ENCODE measurements at regions not wholly inside any gene's neighbourhood (a gene's known extent, or its start where the extent isn't known, plus 50 kb on each side); places are given as distances from the start of the nearest gene placed in this dataset.
"Not testable (repeated sequence)": the region's sequence is repeated elsewhere in the genome, so short reads cannot be mapped to it uniquely, and the experiment has no call there.

DNA sequence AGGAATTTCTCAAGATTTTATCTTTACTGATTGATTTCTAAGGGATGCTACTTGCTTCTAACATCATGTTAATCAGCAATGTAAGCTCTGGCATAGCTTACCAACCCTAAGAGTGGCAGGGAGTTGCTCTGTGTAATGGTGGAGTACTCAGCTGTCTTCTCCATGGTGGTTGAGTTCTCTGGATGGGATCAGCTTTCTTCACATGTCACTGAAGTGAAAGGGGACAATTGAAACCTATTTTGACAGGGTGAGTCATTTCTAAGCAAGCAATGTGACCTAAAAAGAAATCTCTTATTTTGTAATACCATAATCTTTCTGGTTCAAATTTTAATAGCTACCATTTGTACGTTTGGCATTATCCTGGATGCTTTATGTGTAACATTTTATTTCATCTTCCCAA is 430.4 kb downstream of the GJA1 start:
- ATAC-seq (no peak), DNase-seq (ENCODE audit: missing footprints) (no peak)
- intact Hi-C loops (cut with DNase I): no loop called here

DNA sequence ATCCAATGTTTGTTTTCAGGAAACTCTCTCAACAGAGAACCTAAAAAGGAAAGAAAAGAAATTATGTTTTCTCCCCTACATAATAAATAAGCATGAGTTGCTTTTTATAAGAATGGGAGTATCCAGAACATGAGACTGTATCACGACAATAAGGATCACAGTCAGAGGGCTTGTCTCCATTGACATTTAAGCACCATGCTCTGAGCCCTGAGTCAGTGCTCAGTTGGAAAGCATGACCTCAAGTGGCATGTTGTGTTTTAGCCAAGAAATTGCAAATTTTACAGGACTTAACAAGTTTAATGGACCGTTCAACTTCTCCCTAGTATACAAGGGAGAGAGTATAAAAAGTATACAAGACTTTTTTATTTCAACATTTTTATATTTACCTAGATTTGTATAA is 431.6 kb downstream of the GJA1 start:
- DNase-seq (ENCODE audit: missing footprints) (no peak), ATAC-seq (no peak)
- intact Hi-C loops (cut with DNase I): no loop called here

- ATAC-seq (no peak), DNase-seq (ENCODE audit: missing footprints) (no peak)
- intact Hi-C loops (cut with DNase I): no loop called here
Measured at GRCh38 chr6:121868206-121868605, 432.8 kb downstream of the GJA1 start.

DNA sequence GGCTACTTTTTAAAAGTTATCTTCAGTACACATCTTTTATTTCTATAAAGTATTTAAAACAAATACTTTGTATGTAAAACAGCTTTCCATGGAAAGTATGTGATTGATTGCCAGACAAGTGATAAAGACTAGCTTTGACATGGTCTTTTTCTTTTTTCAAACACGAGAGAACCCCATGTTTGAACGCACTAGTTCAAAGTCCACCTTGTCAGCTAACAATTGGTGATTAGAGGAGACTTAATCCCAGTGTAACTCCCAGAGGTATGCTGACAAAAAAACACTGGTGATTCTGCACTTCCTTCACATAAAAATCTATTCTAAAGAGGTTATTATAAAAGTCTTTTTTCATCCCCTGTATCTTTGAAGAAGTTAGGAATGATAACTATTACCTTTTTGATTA is 438.1 kb downstream of the GJA1 start:
- no peak for DNase-seq (ENCODE audit: missing footprints)

GRCh38 chr6:121876721-121877120 is 441.3 kb downstream of the GJA1 start:
- intact Hi-C loops (cut with DNase I): no loop called here
- ATAC-seq (no peak), DNase-seq (ENCODE audit: missing footprints) (no peak)

More for the DNA sequence above, 438.1 kb downstream of the GJA1 start:
- ATAC-seq: no peak
- intact Hi-C loops (cut with DNase I): no loop called here

GRCh38 chr6:121879149-121879548 is 443.7 kb downstream of the GJA1 start:
- intact Hi-C loops (cut with DNase I): no loop called here
- DNase-seq (ENCODE audit: missing footprints) (no peak), ATAC-seq (no peak)

- ATAC-seq (no peak), DNase-seq (ENCODE audit: missing footprints) (no peak)
- intact Hi-C loops (cut with DNase I): no loop called here
Measured at GRCh38 chr6:121880831-121881230, 445.4 kb downstream of the GJA1 start.

- no peak for ATAC-seq
- intact Hi-C loops (cut with DNase I): no loop called here
- no peak for DNase-seq (ENCODE audit: missing footprints)
Measured at GRCh38 chr6:121881974-121882667, 446.7 kb downstream of the GJA1 start.

- DNase-seq (ENCODE audit: missing footprints) (no peak), ATAC-seq (no peak)
- intact Hi-C loops (cut with DNase I): no loop called here
Measured at GRCh38 chr6:121884091-121884490, 448.6 kb downstream of the GJA1 start.

DNA sequence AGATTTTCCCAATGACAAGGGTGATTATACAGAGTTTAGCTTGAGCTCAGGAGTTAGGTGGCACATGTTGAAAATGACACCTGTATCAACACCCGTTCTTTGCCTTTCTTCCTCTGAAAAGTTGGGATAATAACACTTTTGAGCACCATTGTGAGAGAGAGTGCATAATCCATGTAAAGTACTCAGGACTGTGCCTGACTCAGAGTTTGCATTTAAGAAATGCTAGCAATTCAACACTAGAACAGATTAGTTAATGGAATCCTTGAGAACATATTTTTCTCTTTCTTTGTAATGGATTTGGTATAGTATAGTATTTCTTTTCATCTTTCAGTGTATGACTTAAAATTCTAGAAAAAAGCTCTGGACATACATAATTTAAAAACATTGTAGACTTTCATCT is 449.2 kb downstream of the GJA1 start:
- ATAC-seq: no peak
- intact Hi-C loops (cut with DNase I): no loop called here
- DNase-seq (ENCODE audit: missing footprints): no peak

GRCh38 chr6:121885399-121886152 is 450.1 kb downstream of the GJA1 start:
- DNase-seq (ENCODE audit: missing footprints) (no peak), ATAC-seq (no peak)
- intact Hi-C loops (cut with DNase I): no loop called here

GRCh38 chr6:121886223-121886830 is 450.9 kb downstream of the GJA1 start:
- DNase-seq (ENCODE audit: missing footprints) (no peak), ATAC-seq (no peak)
- intact Hi-C loops (cut with DNase I): no loop called here

DNA sequence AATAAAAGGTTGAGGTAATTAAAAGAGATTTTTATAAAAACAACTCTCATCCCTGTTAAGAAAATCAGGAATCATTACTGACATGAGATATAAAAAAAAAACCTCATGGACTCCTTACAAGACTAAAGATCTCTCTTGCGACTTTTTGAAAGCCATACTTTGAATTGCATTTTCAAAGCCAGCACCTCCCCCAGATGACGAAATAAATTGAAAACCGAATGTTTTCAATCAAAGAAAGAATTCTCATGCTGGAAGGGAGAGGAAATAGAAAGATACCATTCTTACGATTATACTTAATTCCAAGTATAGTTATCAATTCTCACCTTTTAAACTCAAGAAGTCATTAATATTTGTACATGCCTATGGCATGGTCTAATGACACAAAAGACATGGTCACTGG is 452.3 kb downstream of the GJA1 start:
- DNase-seq (ENCODE audit: missing footprints) (no peak), ATAC-seq (no peak)
- intact Hi-C loops (cut with DNase I): no loop called here

GRCh38 chr6:121890307-121890910 is 455.0 kb downstream of the GJA1 start:
- intact Hi-C loops (cut with DNase I): no loop called here
- ATAC-seq (no peak), DNase-seq (ENCODE audit: missing footprints) (no peak)

DNA sequence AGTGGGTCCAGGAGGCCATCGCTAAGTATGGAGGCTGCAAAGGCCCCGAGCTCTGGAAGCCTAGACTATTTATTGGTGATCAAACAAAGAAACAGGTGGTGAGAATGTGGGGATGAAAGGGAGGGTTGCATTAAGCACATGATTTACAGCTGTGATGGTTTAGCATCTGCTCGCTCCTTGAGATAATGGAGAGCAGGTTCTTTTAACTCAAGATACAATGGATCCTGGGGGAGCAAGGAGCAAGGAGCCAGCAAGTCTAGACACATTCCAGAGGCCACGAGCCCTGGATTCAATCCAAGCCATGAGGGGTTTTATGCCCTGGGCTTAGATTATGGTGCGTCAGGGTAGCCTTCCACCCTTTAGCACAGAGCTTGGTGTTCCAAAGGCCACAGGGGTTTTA is 460.3 kb downstream of the GJA1 start:
- DNase-seq (ENCODE audit: missing footprints); intact Hi-C loops (cut with DNase I); ATAC-seq: not testable (repeated sequence)

DNA sequence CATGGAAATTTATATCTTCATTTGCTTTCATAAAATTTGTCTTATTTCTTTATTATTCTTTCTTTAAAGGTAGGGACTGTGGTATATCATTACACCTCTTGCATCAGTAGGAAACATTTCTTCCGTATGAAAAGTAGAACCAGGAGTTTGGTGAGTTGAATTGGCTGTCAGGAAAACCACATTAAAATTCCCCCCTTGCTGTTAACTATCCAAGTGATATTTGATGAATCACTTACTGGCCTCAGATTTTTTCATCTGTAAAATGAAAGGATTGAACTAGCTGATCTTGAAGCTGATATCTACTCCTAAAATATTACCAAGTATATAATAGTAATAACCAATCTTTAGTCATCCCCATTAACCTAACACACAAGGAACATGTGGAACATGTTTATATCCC is 460.9 kb downstream of the GJA1 start:
- intact Hi-C loops (cut with DNase I): no loop called here
- no peak for ATAC-seq
- DNase-seq (ENCODE audit: missing footprints): no peak

GRCh38 chr6:121896771-121897170 is 461.3 kb downstream of the GJA1 start:
- ATAC-seq (no peak), DNase-seq (ENCODE audit: missing footprints) (no peak)
- intact Hi-C loops (cut with DNase I): no loop called here

DNA sequence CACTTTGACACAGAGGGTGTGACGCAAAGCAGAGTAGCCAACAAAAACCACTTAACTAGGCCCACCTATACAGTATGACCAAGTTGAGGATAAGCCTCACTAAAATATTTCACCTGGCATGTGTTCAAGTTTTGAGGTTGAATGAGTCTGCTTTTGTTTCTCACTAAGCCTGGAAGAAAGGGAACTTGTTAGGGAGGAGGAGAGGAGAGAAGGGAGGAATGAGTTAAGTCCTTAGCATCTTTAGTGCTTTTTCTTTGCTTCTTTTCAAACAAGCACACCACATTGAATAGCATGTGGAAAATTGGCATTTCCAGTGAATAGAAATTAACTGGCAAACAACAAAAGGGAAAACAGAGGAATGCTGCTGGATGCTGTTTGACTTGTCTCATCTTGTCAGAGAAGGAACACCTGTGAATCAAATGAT is 461.9 kb downstream of the GJA1 start:
- DNase-seq (ENCODE audit: missing footprints): no peak
- intact Hi-C loops (cut with DNase I): no loop called here
- no peak for ATAC-seq

DNA sequence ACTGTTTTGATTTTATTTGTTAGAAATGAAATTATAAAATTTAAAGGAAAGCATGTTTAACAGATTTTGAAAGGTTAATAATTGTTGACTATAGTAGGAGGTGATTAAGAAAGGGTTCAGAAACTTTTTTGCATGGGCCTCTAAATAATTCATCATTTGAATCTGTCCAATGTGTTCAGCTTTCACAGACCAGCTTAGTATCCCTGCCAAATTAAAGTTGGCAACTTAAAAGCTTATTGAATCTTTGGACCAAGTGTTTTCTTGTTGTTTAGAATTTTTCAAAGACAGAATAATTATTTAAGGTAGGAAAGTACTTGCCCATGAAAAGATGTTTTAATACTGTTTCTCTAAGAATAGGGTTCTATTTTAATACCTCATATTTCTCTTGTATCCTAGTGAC is 466.0 kb downstream of the GJA1 start:
- DNase-seq (ENCODE audit: missing footprints) (no peak), ATAC-seq (no peak)
- intact Hi-C loops (cut with DNase I): no loop called here

DNA sequence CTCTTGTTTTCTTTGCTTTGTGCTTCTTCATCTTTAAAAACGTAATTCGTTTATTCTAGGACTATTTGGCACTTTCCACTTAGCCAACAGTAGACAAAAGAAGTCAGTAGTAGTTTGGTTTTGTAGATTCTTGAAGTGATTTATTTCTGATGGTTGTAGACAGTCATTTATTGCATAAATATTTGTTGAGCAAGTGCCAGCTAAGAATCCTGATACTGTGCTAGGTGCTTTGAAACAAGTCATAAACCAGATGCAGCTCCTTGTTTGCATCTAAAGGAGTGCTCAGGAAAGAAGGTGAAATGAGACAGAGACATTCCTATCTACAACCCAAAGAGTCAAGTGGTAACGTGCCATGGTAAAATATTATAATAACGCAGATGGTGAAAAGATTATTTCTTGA is 469.1 kb downstream of the GJA1 start:
- no peak for ATAC-seq
- intact Hi-C loops (cut with DNase I): no loop called here
- no peak for DNase-seq (ENCODE audit: missing footprints)
